ENCODE measurements at regions not wholly inside any gene's neighbourhood (a gene's known extent, or its start where the extent isn't known, plus 50 kb on each side); places are given as distances from the start of the nearest gene placed in this dataset.

DNA sequence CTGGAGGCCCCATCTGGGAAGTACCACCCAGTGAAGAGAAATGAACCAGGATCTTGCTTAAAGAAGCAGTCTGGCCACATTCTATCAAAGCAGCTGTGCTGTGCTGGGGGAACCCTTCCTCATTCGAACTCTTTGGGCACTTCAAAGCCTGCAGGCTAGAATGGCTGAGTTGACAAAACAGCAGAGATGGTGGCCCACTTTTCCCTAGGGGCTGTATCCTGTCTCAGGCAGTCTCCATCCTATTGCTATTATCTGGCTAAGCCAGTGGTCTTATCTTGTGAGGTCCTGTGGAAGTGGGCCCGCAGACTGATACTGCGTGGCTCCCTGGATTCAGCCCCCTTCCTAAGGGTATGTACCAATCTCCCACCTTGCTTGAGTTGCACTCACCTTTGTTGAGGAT lies 114.3 kb downstream of the VSIG4 start:
- intact Hi-C loops (cut with micrococcal nuclease; ENCODE audit: unreplicated experiment), result no loop called here
- H3K79me2 ChIP-seq (ENCODE audit: low read depth), result no peaks in the 10 kb centered on the region
- ChIA-PET CTCF (no interaction called here), POLR2A (ENCODE audit: unreplicated experiment) (no interaction called here)
- no TSS peak for BruUV-seq (replicated peaks)
- DNase-seq, result no peak
- no peaks in the 10 kb centered on the region for H4K20me1 ChIP-seq (ENCODE audit: insufficient read depth)
- no peaks in the 10 kb centered on the region for H3K36me3 ChIP-seq (ENCODE audit: low read depth)
- no peaks in the 10 kb centered on the region for H3K9me2 ChIP-seq (ENCODE audit: insufficient read depth)
- H3K4me1 ChIP-seq (replicated peaks; ENCODE audit: insufficient read depth), result no peaks in the 10 kb centered on the region
- TF ChIP-seq CTCF (conservative IDR thresholded peaks at IDR 0.05) (no peak), EZH2 (IDR thresholded peaks at IDR 0.05; ENCODE audit: low read depth) (no peak)
- H2AFZ ChIP-seq, result no peak overlapping the region
- no peaks in the 10 kb centered on the region for H3K9me3 ChIP-seq (ENCODE audit: insufficient read depth, low read depth)
- H3F3A ChIP-seq (ENCODE audit: insufficient read depth, low read depth), result no peaks in the 10 kb centered on the region
- H3K27ac ChIP-seq, result no peak overlapping the region
- no peak overlapping the region for H3K4me3 ChIP-seq
- H3K27me3 ChIP-seq (ENCODE audit: insufficient read depth, low read depth), result no peaks in the 10 kb centered on the region
- no peak overlapping the region for H3K4me2 ChIP-seq

GRCh38 chrX:65925005-65925404 lies 114.9 kb downstream of the VSIG4 start:
- no TSS peak for BruUV-seq (replicated peaks)
- Histone ChIP-seq H3K9me2 (ENCODE audit: insufficient read depth) (no peaks in the 10 kb centered on the region), H3K79me2 (ENCODE audit: low read depth) (no peaks in the 10 kb centered on the region), H3K4me1 (replicated peaks; ENCODE audit: insufficient read depth) (no peaks in the 10 kb centered on the region), H3K4me3 (no peak overlapping the region), H4K20me1 (ENCODE audit: insufficient read depth) (no peaks in the 10 kb centered on the region), H3K36me3 (ENCODE audit: low read depth) (no peaks in the 10 kb centered on the region), H3K27me3 (ENCODE audit: insufficient read depth, low read depth) (no peaks in the 10 kb centered on the region), H3K4me2 (no peak overlapping the region), H3K27ac (no peak overlapping the region), H3K9me3 (ENCODE audit: insufficient read depth, low read depth) (no peaks in the 10 kb centered on the region), H3F3A (ENCODE audit: insufficient read depth, low read depth) (no peaks in the 10 kb centered on the region), H2AFZ (no peak overlapping the region)
- CTCF ChIA-PET, result no interaction called here
- intact Hi-C loops (cut with micrococcal nuclease; ENCODE audit: unreplicated experiment), result no loop called here
- TF ChIP-seq CTCF (conservative IDR thresholded peaks at IDR 0.05), result no peak
- no peak for TF ChIP-seq EZH2 (IDR thresholded peaks at IDR 0.05; ENCODE audit: low read depth)
- peak; percentile 28 to 37 for DNase-seq
- POLR2A ChIA-PET (ENCODE audit: unreplicated experiment), result no interaction called here

DNA sequence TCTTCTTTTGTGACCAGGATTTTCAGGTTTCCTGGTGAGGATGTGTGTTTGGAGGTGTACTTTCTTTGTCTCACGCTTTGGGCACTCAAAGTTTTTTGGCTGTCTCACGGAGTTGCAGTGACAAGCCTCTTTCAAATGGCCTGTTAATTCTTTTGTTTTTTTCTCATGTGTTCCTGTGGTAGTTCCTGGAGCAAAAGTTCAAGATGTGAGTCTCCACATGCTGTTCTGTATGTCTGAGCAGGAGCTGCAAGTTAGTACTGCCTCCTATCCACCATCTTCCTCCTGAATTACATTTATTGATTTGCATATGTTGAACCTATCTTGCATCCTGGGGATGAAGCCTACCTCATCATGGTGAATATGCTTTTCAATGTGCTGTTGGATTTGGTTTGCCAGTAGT lies 118.5 kb downstream of the VSIG4 start:
- Histone ChIP-seq H3K4me3 (no peak overlapping the region), H3K36me3 (ENCODE audit: low read depth) (no peaks in the 10 kb centered on the region), H3K9me2 (ENCODE audit: insufficient read depth) (no peaks in the 10 kb centered on the region), H3K27me3 (ENCODE audit: insufficient read depth, low read depth) (no peaks in the 10 kb centered on the region), H3K4me2 (no peak overlapping the region), H3K4me1 (replicated peaks; ENCODE audit: insufficient read depth) (no peaks in the 10 kb centered on the region), H3K79me2 (ENCODE audit: low read depth) (no peaks in the 10 kb centered on the region), H2AFZ (no peak overlapping the region), H4K20me1 (ENCODE audit: insufficient read depth) (no peaks in the 10 kb centered on the region), H3K9me3 (ENCODE audit: insufficient read depth, low read depth) (no peaks in the 10 kb centered on the region), H3F3A (ENCODE audit: insufficient read depth, low read depth) (no peaks in the 10 kb centered on the region), H3K27ac (no peak overlapping the region)
- POLR2A ChIA-PET (ENCODE audit: unreplicated experiment), result interaction anchor here (0.6 kb wide), 1 partner anchor 278 kb away, joined by 6 read pairs; no protein-coding TSS in a partner anchor
- CTCF ChIA-PET, result no interaction called here
- BruUV-seq (replicated peaks), result no TSS peak
- intact Hi-C loops (cut with micrococcal nuclease; ENCODE audit: unreplicated experiment), result no loop called here
- TF ChIP-seq CTCF (conservative IDR thresholded peaks at IDR 0.05) (no peak), EZH2 (IDR thresholded peaks at IDR 0.05; ENCODE audit: low read depth) (no peak)
- no peak for DNase-seq

All from PC-9 (cell line).